ENCODE measurements at regions not wholly inside any gene's neighbourhood (a gene's known extent, or its start where the extent isn't known, plus 50 kb on each side); places are given as distances from the start of the nearest gene placed in this dataset.
A peak's percentile ranks its signal among the peaks of the same experiment; 100 is the strongest.

GRCh38 chr17:74010903-74011302 is 192.6 kb upstream of the RPL38 start:
- H3K27ac ChIP-seq (ENCODE audit: extremely low read depth, low read depth, low read length): no peak overlapping the region
- no peaks in the 10 kb centered on the region for H3K79me2 ChIP-seq (ENCODE audit: control insufficient read depth, insufficient read depth, low read length)
- H3K36me3 ChIP-seq (ENCODE audit: control insufficient read depth, insufficient read depth, low read length): no peaks in the 10 kb centered on the region
- ATAC-seq: no peak
- no peak for DNase-seq (ENCODE audit: extremely low read depth in 1 of 4, low spot score in 3 of 4)
- FAIRE-seq: no peak
- POLR2A ChIA-PET: interaction anchor here (0.6 kb wide), 1 partner anchor 1040 kb away, joined by 3 read pairs; no protein-coding TSS in a partner anchor
- H3K4me2 ChIP-seq (ENCODE audit: insufficient read depth, low read length): no peak overlapping the region
- in situ Hi-C loops (cut with MboI): no loop called here
- WGBS (ENCODE audit: insufficient coverage, low coverage, missing lambda C conversion rate): under 1% methylated on average over 10 of the region's 10 CpGs
- H2AFZ ChIP-seq (ENCODE audit: low read depth, low read length): no peak overlapping the region
- H3K4me1 ChIP-seq (replicated peaks in 1 of 2; ENCODE audit: control insufficient read depth in 2 of 2, insufficient read depth in 2 of 2, low read length in 2 of 2): no peaks in the 10 kb centered on the region
- intact Hi-C loops (cut with micrococcal nuclease): no loop called here
- no peak overlapping the region; a peak in 1 of 4 replicates for H3K9ac ChIP-seq (ENCODE audit: insufficient read depth in 1 of 2, low read depth in 2 of 2, low read length in 2 of 2)
- H3K9me3 ChIP-seq (replicated peaks; ENCODE audit: control insufficient read depth, insufficient read depth, low read depth, low read length): no peaks in the 10 kb centered on the region
- peaks cover 6% of the 10 kb centered on the region for H3K9me1 ChIP-seq (ENCODE audit: control insufficient read depth, insufficient read depth, low read length)
- H3K27me3 ChIP-seq (ENCODE audit: control insufficient read depth in 2 of 2, insufficient read depth in 2 of 2, low read length in 2 of 2): peaks cover 8 to 40% of the 10 kb centered on the region in 2 experiments; a peak in 4 of 5 replicates
- CTCF ChIA-PET (ENCODE audit: low intra/inter-chr PET ratio): interaction anchor here (0.7 kb wide), 1 partner anchor 27 kb away, joined by 4 read pairs; no protein-coding TSS in a partner anchor
- no TSS peak for BruUV-seq (replicated peaks)
- TF ChIP-seq ZNF174 (CRISPR knock-in tag; IDR thresholded peaks at IDR 0.05) (no peak), CTCF (IDR thresholded peaks at IDR 0.05 in 2 of 3, conservative IDR thresholded peaks at IDR 0.05 in 1 of 3; ENCODE audit: insufficient read depth in 2 of 3, low read depth in 1 of 3, low read length in 3 of 3) (0 out of 6 replicates have a peak, but pooled peaks of 1 of the 3 experiments have one; percentile 3)
- H3K4me3 ChIP-seq: no peak overlapping the region
- H4K20me1 ChIP-seq (replicated peaks; ENCODE audit: control insufficient read depth, insufficient read depth, low read length): peaks cover 10% of the 10 kb centered on the region; the same call in 1 of the 2 replicates

GRCh38 chr17:74011966-74012365 is 191.5 kb upstream of the RPL38 start:
- ChIA-PET CTCF (ENCODE audit: low intra/inter-chr PET ratio) (no interaction called here), POLR2A (no interaction called here)
- Histone ChIP-seq H3K9ac (ENCODE audit: insufficient read depth in 1 of 2, low read depth in 2 of 2, low read length in 2 of 2) (no peak overlapping the region), H3K79me2 (ENCODE audit: control insufficient read depth, insufficient read depth, low read length) (no peaks in the 10 kb centered on the region), H3K36me3 (ENCODE audit: control insufficient read depth, insufficient read depth, low read length) (no peaks in the 10 kb centered on the region), H3K4me3 (no peak overlapping the region), H3K4me1 (replicated peaks in 1 of 2; ENCODE audit: control insufficient read depth in 2 of 2, insufficient read depth in 2 of 2, low read length in 2 of 2) (no peaks in the 10 kb centered on the region), H2AFZ (ENCODE audit: low read depth, low read length) (no peak overlapping the region), H3K9me3 (replicated peaks; ENCODE audit: control insufficient read depth, insufficient read depth, low read depth, low read length) (no peaks in the 10 kb centered on the region), H3K9me1 (ENCODE audit: control insufficient read depth, insufficient read depth, low read length) (peaks cover 6% of the 10 kb centered on the region), H3K27ac (ENCODE audit: extremely low read depth, low read depth, low read length) (no peak overlapping the region), H3K4me2 (ENCODE audit: insufficient read depth, low read length) (no peak overlapping the region), H3K27me3 (ENCODE audit: control insufficient read depth in 2 of 2, insufficient read depth in 2 of 2, low read length in 2 of 2) (peaks cover 8 to 43% of the 10 kb centered on the region in 2 experiments), H4K20me1 (replicated peaks; ENCODE audit: control insufficient read depth, insufficient read depth, low read length) (peaks cover 10% of the 10 kb centered on the region; the same call in 1 of the 2 replicates)
- 1% methylated on average over 6 of the region's 7 CpGs for WGBS (ENCODE audit: insufficient coverage, low coverage, missing lambda C conversion rate)
- ATAC-seq: no peak
- intact Hi-C loops (cut with micrococcal nuclease): no loop called here
- no peak for DNase-seq (ENCODE audit: extremely low read depth in 1 of 4, low spot score in 3 of 4)
- BruUV-seq (replicated peaks): no TSS peak
- no peak for FAIRE-seq
- in situ Hi-C loops (cut with MboI): no loop called here
- TF ChIP-seq PHF20 (IDR thresholded peaks at IDR 0.05; ENCODE audit: partially characterized antibody) (no peak), TAF1 (IDR thresholded peaks at IDR 0.05; ENCODE audit: control insufficient read depth, extremely low read depth, insufficient read depth, low read length, severe bottlenecking) (no peak), CBX1 (IDR thresholded peaks at IDR 0.05; ENCODE audit: low read depth) (no peak), ZNF639 (CRISPR knock-in tag; conservative IDR thresholded peaks at IDR 0.05 in 1 of 2, IDR thresholded peaks at IDR 0.05 in 1 of 2) (no peak), LARP7 (IDR thresholded peaks at IDR 0.05) (no peak)
